ENCODE measurements at regions not wholly inside any gene's neighbourhood (a gene's known extent, or its start where the extent isn't known, plus 50 kb on each side); places are given as distances from the start of the nearest gene placed in this dataset.

GRCh38 chr15:81851757-81852156, 194.1 kb downstream of the MEX3B start:
- TF ChIP-seq ZFX (IDR thresholded peaks at IDR 0.05; ENCODE audit: borderline replicate concordance) (no peak), CTCF (IDR thresholded peaks at IDR 0.05) (no peak)
